ENCODE measurements at regions not wholly inside any gene's neighbourhood (a gene's known extent, or its start where the extent isn't known, plus 50 kb on each side); places are given as distances from the start of the nearest gene placed in this dataset.

- Histone ChIP-seq H3K9me3 (replicated peaks in 1 of 3) (no peaks in the 10 kb centered on the region), H3K4me1 (replicated peaks in 1 of 2) (no peaks in the 10 kb centered on the region), H3K27ac (no peak overlapping the region), H3K27me3 (no peaks in the 10 kb centered on the region), H3K4me3 (no peak overlapping the region), H3K36me3 (replicated peaks in 1 of 2) (no peaks in the 10 kb centered on the region)
- DNase-seq = peak in 4 of 7 donors; percentile 4 to 24 (median 5)
- intact Hi-C loops (cut with DNase I) = no loop called here
- WGBS, 4 donors = 63 to 70% (median 64%) methylated on average over 2 of the region's 2 CpGs; no CpG with 5 or more reads in 1 of the 4 donors
- TF ChIP-seq POLR2A (IDR thresholded peaks at IDR 0.05) = no peak
- TF ChIP-seq CTCF (IDR thresholded peaks at IDR 0.05) = no peak
These were observed 619.7 kb downstream of the BRD1 start for GRCh38 chr22:49208004-49208402.

- 69 to 75% (median 70%) methylated on average over 8 to 16 of the region's 16 CpGs for WGBS, 4 donors
- Histone ChIP-seq H3K4me3 (no peak overlapping the region), H3K27ac (no peak overlapping the region), H3K9me3 (replicated peaks in 1 of 3) (no peaks in the 10 kb centered on the region), H3K4me1 (replicated peaks in 1 of 2) (no peaks in the 10 kb centered on the region), H3K36me3 (replicated peaks in 1 of 2) (no peaks in the 10 kb centered on the region), H3K27me3 (no peaks in the 10 kb centered on the region)
- intact Hi-C loops (cut with DNase I) = no loop called here
- DNase-seq = peak in 4 of 7 donors; percentile 3 to 42 (median 7)
- TF ChIP-seq POLR2A (IDR thresholded peaks at IDR 0.05) = no peak
- TF ChIP-seq CTCF (IDR thresholded peaks at IDR 0.05) = no peak
These were observed 620.4 kb downstream of the BRD1 start for GRCh38 chr22:49207008-49208003.

GRCh38 chr22:49206281-49206680 lies 621.4 kb downstream of the BRD1 start:
- Histone ChIP-seq H3K27ac (no peak overlapping the region), H3K9me3 (replicated peaks in 1 of 3) (no peaks in the 10 kb centered on the region), H3K27me3 (no peaks in the 10 kb centered on the region), H3K36me3 (replicated peaks in 1 of 2) (no peaks in the 10 kb centered on the region), H3K4me3 (no peak overlapping the region), H3K4me1 (replicated peaks in 1 of 2) (no peaks in the 10 kb centered on the region)
- peak in 4 of 7 donors; percentile 2 to 37 (median 5) for DNase-seq
- no peak for TF ChIP-seq CTCF (IDR thresholded peaks at IDR 0.05)
- TF ChIP-seq POLR2A (IDR thresholded peaks at IDR 0.05) = no peak
- 77 to 88% (median 83%) methylated on average over 12 of the region's 12 CpGs for WGBS, 4 donors
- intact Hi-C loops (cut with DNase I) = no loop called here

GRCh38 chr22:49205483-49205800 lies 622.2 kb downstream of the BRD1 start:
- no peak overlapping the region for H3K4me3 ChIP-seq
- no peaks in the 10 kb centered on the region for H3K36me3 ChIP-seq (replicated peaks in 1 of 2)
- peak in 3 of 7 donors; percentile 6 to 12 (median 7) for DNase-seq
- H3K27me3 ChIP-seq = no peaks in the 10 kb centered on the region
- 29 to 67% (median 44%) methylated on average over 2 to 5 of the region's 5 CpGs for WGBS, 4 donors
- H3K9me3 ChIP-seq (replicated peaks in 1 of 3) = no peaks in the 10 kb centered on the region
- no peak overlapping the region for H3K27ac ChIP-seq
- H3K4me1 ChIP-seq (replicated peaks in 1 of 2) = no peaks in the 10 kb centered on the region
- intact Hi-C loops (cut with DNase I) = no loop called here
- TF ChIP-seq POLR2A (IDR thresholded peaks at IDR 0.05) (no peak), CTCF (IDR thresholded peaks at IDR 0.05) (no peak)

All from adrenal gland (tissue), 9 donors.